BLaER1 treated with 17β-estradiol and CSF1 and Interleukin-3, amounts not matched to agents 10 nM and 100 nM (cell line): ENCODE measurements at regions not wholly inside any gene's neighbourhood (a gene's known extent, or its start where the extent isn't known, plus 50 kb on each side); places are given as distances from the start of the nearest gene placed in this dataset.

ENCODE experiments used
- H3K27ac ChIP-seq, 11 experiments: shearing (Covaris generic); formaldehyde crosslinking; 2 replicates each; pipeline ENCODE4 v1.8.1; 2022
- H3K27me3 ChIP-seq, 11 experiments: shearing (Covaris generic); formaldehyde crosslinking; 2 replicates each; pipeline ENCODE4 v1.8.1; 2022
- H3K36me3 ChIP-seq, 11 experiments: shearing (Covaris generic); formaldehyde crosslinking; 2 replicates each; pipeline ENCODE4 v1.8.1; 2022
- H3K4me1 ChIP-seq, 10 experiments: shearing (Covaris generic); formaldehyde crosslinking; 2 replicates each; pipeline ENCODE4 v1.8.1; 2022
- H3K4me2 ChIP-seq, 11 experiments: shearing (Covaris generic); formaldehyde crosslinking; 2 replicates each; pipeline ENCODE4 v1.8.1; 2022
- H3K4me3 ChIP-seq, 10 experiments: shearing (Covaris generic); formaldehyde crosslinking; 2 replicates each; pipeline ENCODE4 v1.8.1; 2022
- H3K9ac ChIP-seq, 11 experiments: shearing (Covaris generic); formaldehyde crosslinking; 2 replicates each; pipeline ENCODE4 v1.8.1; 2022
- H3K9me3 ChIP-seq, 11 experiments: shearing (Covaris generic); formaldehyde crosslinking; replicated peaks in 1 of 11; 2 replicates each; pipeline ENCODE4 v1.8.1; 2022
- H4K20me1 ChIP-seq, 11 experiments: shearing (Covaris generic); formaldehyde crosslinking; 2 replicates each; pipeline ENCODE4 v1.8.1; 2022
- Cebpa-rat ChIP-seq, 11 experiments: shearing (Covaris generic); IDR thresholded peaks; 2 replicates each; pipeline ENCODE4 v1.8.1; 2022

- Histone ChIP-seq H3K4me2 (no peak overlapping the region), H3K36me3 (no peaks in the 10 kb centered on the region), H3K27ac (no peak overlapping the region), H3K4me3 (no peak overlapping the region), H3K27me3 (peaks cover 72 to 90% (median 84%) of the 10 kb centered on the region in 11 experiments), H3K9me3 (no peaks in the 10 kb centered on the region), H3K4me1 (peaks cover 8 to 24% (median 15%) of the 10 kb centered on the region in 10 experiments; a peak in 17 of 20 replicates), H4K20me1 (peaks cover 0 to 46% (median 24%) of the 10 kb centered on the region in 11 experiments; a peak in 17 of 22 replicates), H3K9ac (no peak overlapping the region)
- no peak for TF ChIP-seq Cebpa-rat (IDR thresholded peaks at IDR 0.05)
These were observed 112.2 kb upstream of the MYL2 start for GRCh38 chr12:111032591-111032919.

- Histone ChIP-seq H3K27ac (no peak overlapping the region), H3K4me3 (no peak overlapping the region), H3K36me3 (no peaks in the 10 kb centered on the region), H3K4me1 (peaks cover 8 to 24% (median 15%) of the 10 kb centered on the region in 10 experiments; a peak in 17 of 20 replicates), H3K4me2 (no peak overlapping the region), H4K20me1 (peaks cover 0 to 41% (median 21%) of the 10 kb centered on the region in 11 experiments; a peak in 17 of 22 replicates), H3K27me3 (peaks cover 67 to 85% (median 79%) of the 10 kb centered on the region in 11 experiments), H3K9ac (no peak overlapping the region), H3K9me3 (no peaks in the 10 kb centered on the region)
- TF ChIP-seq Cebpa-rat (IDR thresholded peaks at IDR 0.05), result no peak
These were observed 111.7 kb upstream of the MYL2 start for GRCh38 chr12:111031916-111032590.

- H3K27ac ChIP-seq, result no peak overlapping the region
- H3K36me3 ChIP-seq, result no peaks in the 10 kb centered on the region
- no peak overlapping the region for H3K4me3 ChIP-seq
- no peaks in the 10 kb centered on the region for H3K9me3 ChIP-seq
- peaks cover 0 to 37% (median 18%) of the 10 kb centered on the region in 11 experiments; a peak in 16 of 22 replicates for H4K20me1 ChIP-seq
- H3K27me3 ChIP-seq, result peaks cover 56 to 76% (median 67%) of the 10 kb centered on the region in 11 experiments
- H3K4me2 ChIP-seq, result no peak overlapping the region
- H3K9ac ChIP-seq, result no peak overlapping the region
- peaks cover 8 to 22% (median 15%) of the 10 kb centered on the region in 10 experiments; a peak in 17 of 20 replicates for H3K4me1 ChIP-seq
- TF ChIP-seq Cebpa-rat (IDR thresholded peaks at IDR 0.05), result no peak
These were observed 110.4 kb upstream of the MYL2 start for GRCh38 chr12:111030800-111031199.

GRCh38 chr12:111029732-111030131 is 109.4 kb upstream of the MYL2 start:
- Histone ChIP-seq H4K20me1 (peaks cover 0 to 26% (median 8%) of the 10 kb centered on the region in 11 experiments; a peak in 15 of 22 replicates), H3K36me3 (no peaks in the 10 kb centered on the region), H3K9ac (no peak overlapping the region), H3K4me1 (peaks cover 1 to 13% (median 8%) of the 10 kb centered on the region in 10 experiments; a peak in 14 of 20 replicates), H3K4me2 (no peak overlapping the region), H3K9me3 (no peaks in the 10 kb centered on the region), H3K4me3 (no peak overlapping the region), H3K27me3 (peaks cover 45 to 65% (median 56%) of the 10 kb centered on the region in 11 experiments), H3K27ac (no peak overlapping the region)
- no peak for TF ChIP-seq Cebpa-rat (IDR thresholded peaks at IDR 0.05)

- Histone ChIP-seq H3K36me3 (no peaks in the 10 kb centered on the region), H3K27ac (no peak overlapping the region), H4K20me1 (peaks cover 0 to 22% (median 4%) of the 10 kb centered on the region in 11 experiments; a peak in 13 of 22 replicates), H3K9ac (no peak overlapping the region), H3K9me3 (no peaks in the 10 kb centered on the region), H3K4me1 (peaks cover 0 to 10% (median 7%) of the 10 kb centered on the region in 10 experiments; a peak in 11 of 20 replicates), H3K4me3 (no peak overlapping the region), H3K4me2 (no peak overlapping the region), H3K27me3 (peaks cover 41 to 61% (median 52%) of the 10 kb centered on the region in 11 experiments)
- no peak for TF ChIP-seq Cebpa-rat (IDR thresholded peaks at IDR 0.05)
These were observed 108.9 kb upstream of the MYL2 start for GRCh38 chr12:111029305-111029704.

GRCh38 chr12:111028830-111029229 is 108.5 kb upstream of the MYL2 start:
- peaks cover 0 to 17% (median 0%) of the 10 kb centered on the region in 11 experiments; a peak in 6 of 22 replicates for H4K20me1 ChIP-seq
- no peak overlapping the region for H3K9ac ChIP-seq
- H3K4me1 ChIP-seq, result peaks cover 0 to 10% (median 4%) of the 10 kb centered on the region in 10 experiments; a peak in 5 of 20 replicates
- no peaks in the 10 kb centered on the region for H3K36me3 ChIP-seq
- H3K27me3 ChIP-seq, result peaks cover 36 to 56% (median 47%) of the 10 kb centered on the region in 11 experiments
- no peak for TF ChIP-seq Cebpa-rat (IDR thresholded peaks at IDR 0.05)
- H3K4me2 ChIP-seq, result no peak overlapping the region
- H3K27ac ChIP-seq, result no peak overlapping the region
- no peak overlapping the region for H3K4me3 ChIP-seq
- H3K9me3 ChIP-seq, result no peaks in the 10 kb centered on the region

- H3K36me3 ChIP-seq, result no peaks in the 10 kb centered on the region
- peaks cover 0 to 6% (median 0%) of the 10 kb centered on the region in 10 experiments; a peak in 1 of 20 replicates for H3K4me1 ChIP-seq
- TF ChIP-seq Cebpa-rat (IDR thresholded peaks at IDR 0.05), result no peak
- H3K27ac ChIP-seq, result no peak overlapping the region
- H4K20me1 ChIP-seq, result peaks cover 0 to 7% (median 0%) of the 10 kb centered on the region in 11 experiments; a peak in 1 of 22 replicates
- no peak overlapping the region for H3K4me3 ChIP-seq
- H3K27me3 ChIP-seq, result peaks cover 23 to 42% (median 33%) of the 10 kb centered on the region in 11 experiments
- H3K9me3 ChIP-seq, result no peaks in the 10 kb centered on the region
- H3K4me2 ChIP-seq, result no peak overlapping the region
- H3K9ac ChIP-seq, result no peak overlapping the region
These were observed 107.1 kb upstream of the MYL2 start for GRCh38 chr12:111027431-111027830.

GRCh38 chr12:111025792-111026430 is 105.5 kb upstream of the MYL2 start:
- no peak overlapping the region for H3K9ac ChIP-seq
- no peak overlapping the region for H3K27ac ChIP-seq
- H3K9me3 ChIP-seq, result no peaks in the 10 kb centered on the region
- H4K20me1 ChIP-seq, result no peaks in the 10 kb centered on the region
- H3K4me1 ChIP-seq, result peaks cover 0 to 7% (median 0%) of the 10 kb centered on the region in 10 experiments; a peak in 2 of 20 replicates
- H3K4me3 ChIP-seq, result no peak overlapping the region
- no peak for TF ChIP-seq Cebpa-rat (IDR thresholded peaks at IDR 0.05)
- peaks cover 8 to 27% (median 18%) of the 10 kb centered on the region in 11 experiments for H3K27me3 ChIP-seq
- no peaks in the 10 kb centered on the region for H3K36me3 ChIP-seq
- no peak overlapping the region for H3K4me2 ChIP-seq

GRCh38 chr12:111025301-111025700 is 104.9 kb upstream of the MYL2 start:
- H3K27ac ChIP-seq, result no peak overlapping the region
- TF ChIP-seq Cebpa-rat (IDR thresholded peaks at IDR 0.05), result no peak
- peaks cover 0 to 7% (median 0%) of the 10 kb centered on the region in 10 experiments; a peak in 2 of 20 replicates for H3K4me1 ChIP-seq
- no peaks in the 10 kb centered on the region for H4K20me1 ChIP-seq
- no peak overlapping the region for H3K9ac ChIP-seq
- no peaks in the 10 kb centered on the region for H3K9me3 ChIP-seq
- H3K4me3 ChIP-seq, result no peak overlapping the region
- no peaks in the 10 kb centered on the region for H3K36me3 ChIP-seq
- peaks cover 2 to 21% (median 12%) of the 10 kb centered on the region in 11 experiments; a peak in 21 of 22 replicates for H3K27me3 ChIP-seq
- no peak overlapping the region for H3K4me2 ChIP-seq
